ENCODE measurements at regions not wholly inside any gene's neighbourhood (a gene's known extent, or its start where the extent isn't known, plus 50 kb on each side); places are given as distances from the start of the nearest gene placed in this dataset.
A peak's percentile ranks its signal among the peaks of the same experiment; 100 is the strongest.

DNA sequence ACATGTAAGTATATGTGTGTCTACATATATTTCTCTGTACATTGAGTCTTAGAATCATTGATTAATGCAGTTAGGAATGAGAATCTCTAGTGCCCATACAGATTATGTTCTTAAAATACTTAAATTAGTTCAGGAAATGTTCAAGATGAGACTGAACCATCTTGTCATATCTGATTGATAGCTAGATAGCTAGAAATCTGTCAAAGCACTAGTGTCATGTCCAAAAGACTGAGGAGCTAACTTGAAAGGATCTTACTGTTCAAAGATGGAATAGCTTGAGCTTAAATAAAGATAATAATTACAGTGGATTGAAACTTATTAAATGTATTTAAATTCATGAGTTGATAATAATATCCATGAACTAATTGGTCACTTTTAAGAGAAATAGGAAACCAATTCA lies 191.7 kb upstream of the TCF21 start:
- H3K4me3 ChIP-seq = no peak overlapping the region
- no peaks in the 10 kb centered on the region for H3K36me3 ChIP-seq
- no peaks in the 10 kb centered on the region for H3K27me3 ChIP-seq
- no peak for DNase-seq
- H3K27ac ChIP-seq = no peak overlapping the region
- peaks cover 28% of the 10 kb centered on the region for H3K4me1 ChIP-seq
- H3K9me3 ChIP-seq (replicated peaks) = no peaks in the 10 kb centered on the region

GRCh38 chr6:133697666-133698065 lies 191.2 kb upstream of the TCF21 start:
- no peaks in the 10 kb centered on the region for H3K27me3 ChIP-seq
- no peak overlapping the region; the same call in 1 of the 2 replicates for H3K27ac ChIP-seq
- DNase-seq = peak; percentile 27 to 69
- no peaks in the 10 kb centered on the region for H3K9me3 ChIP-seq (replicated peaks)
- H3K36me3 ChIP-seq = no peaks in the 10 kb centered on the region
- H3K4me1 ChIP-seq = peaks cover 30% of the 10 kb centered on the region
- no peak overlapping the region for H3K4me3 ChIP-seq

DNA sequence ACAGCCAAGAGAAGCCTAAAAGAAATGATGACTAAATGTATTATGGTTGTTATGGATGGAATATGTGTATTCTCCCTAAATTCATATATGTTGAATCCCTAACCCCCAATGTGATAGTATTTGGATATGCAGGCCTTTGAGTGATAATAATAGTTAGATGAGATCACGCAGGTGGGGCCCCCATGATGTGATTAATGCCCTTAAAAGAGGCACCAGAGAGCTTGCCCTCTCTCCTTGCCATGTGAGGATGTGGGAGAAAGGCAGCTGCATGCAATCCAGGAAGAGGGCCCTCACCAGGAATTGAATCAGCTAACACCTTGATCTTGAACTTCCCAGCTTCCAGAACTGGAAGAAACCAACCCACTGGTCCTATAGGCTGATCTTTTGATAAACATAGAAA lies 190.6 kb upstream of the TCF21 start:
- H3K4me3 ChIP-seq = no peak overlapping the region
- H3K27me3 ChIP-seq = no peaks in the 10 kb centered on the region
- no peaks in the 10 kb centered on the region for H3K9me3 ChIP-seq (replicated peaks)
- H3K4me1 ChIP-seq = peaks cover 30% of the 10 kb centered on the region
- no peaks in the 10 kb centered on the region for H3K36me3 ChIP-seq
- H3K27ac ChIP-seq = no peak overlapping the region; the same call in 1 of the 2 replicates
- DNase-seq = peak in 1 of 2 experiments; percentile 18

DNA sequence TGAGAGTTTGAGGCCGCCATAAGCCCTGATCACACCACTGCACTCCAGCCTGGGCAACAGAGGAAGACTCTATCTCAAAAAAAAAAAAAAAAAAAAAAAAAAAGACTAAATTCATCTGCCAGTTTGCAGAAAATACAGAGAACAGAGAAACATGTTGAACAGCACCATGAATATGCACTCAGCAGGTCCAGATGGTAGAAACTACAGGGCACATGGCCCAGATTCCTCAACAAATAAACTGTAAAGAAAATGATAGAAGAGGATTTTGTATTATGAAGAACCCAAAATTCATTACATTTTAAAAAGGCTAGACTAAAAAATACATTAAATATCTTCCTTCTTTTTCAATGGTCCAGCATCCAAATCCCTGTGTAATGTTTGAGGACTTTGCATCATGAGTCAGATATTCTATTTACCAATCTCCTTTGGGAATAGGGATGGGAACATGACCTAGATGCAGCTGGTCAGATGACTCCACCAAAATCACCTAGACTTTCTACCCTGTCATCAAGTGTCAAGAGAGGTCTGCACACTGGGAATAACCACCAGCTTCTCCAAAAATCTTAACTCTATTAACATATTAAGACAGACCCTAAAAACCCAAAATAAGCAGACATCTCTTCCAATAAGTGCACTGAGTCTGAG lies 189.1 kb upstream of the TCF21 start:
- peaks cover 30% of the 10 kb centered on the region for H3K4me1 ChIP-seq
- H3K9me3 ChIP-seq (replicated peaks) = no peaks in the 10 kb centered on the region
- H3K36me3 ChIP-seq = no peaks in the 10 kb centered on the region
- no peak overlapping the region for H3K4me3 ChIP-seq
- no peaks in the 10 kb centered on the region for H3K27me3 ChIP-seq
- H3K27ac ChIP-seq = no peak overlapping the region
- DNase-seq = no peak

GRCh38 chr6:133701633-133702331 lies 187.1 kb upstream of the TCF21 start:
- peak; percentile 66 to 78 for DNase-seq
- no peaks in the 10 kb centered on the region for H3K27me3 ChIP-seq
- no peaks in the 10 kb centered on the region for H3K9me3 ChIP-seq (replicated peaks)
- H3K36me3 ChIP-seq = no peaks in the 10 kb centered on the region
- H3K4me3 ChIP-seq = no peak overlapping the region
- H3K27ac ChIP-seq = peak overlapping the region; percentile 38; the same call in 1 of the 2 replicates
- peaks cover 31% of the 10 kb centered on the region for H3K4me1 ChIP-seq

DNA sequence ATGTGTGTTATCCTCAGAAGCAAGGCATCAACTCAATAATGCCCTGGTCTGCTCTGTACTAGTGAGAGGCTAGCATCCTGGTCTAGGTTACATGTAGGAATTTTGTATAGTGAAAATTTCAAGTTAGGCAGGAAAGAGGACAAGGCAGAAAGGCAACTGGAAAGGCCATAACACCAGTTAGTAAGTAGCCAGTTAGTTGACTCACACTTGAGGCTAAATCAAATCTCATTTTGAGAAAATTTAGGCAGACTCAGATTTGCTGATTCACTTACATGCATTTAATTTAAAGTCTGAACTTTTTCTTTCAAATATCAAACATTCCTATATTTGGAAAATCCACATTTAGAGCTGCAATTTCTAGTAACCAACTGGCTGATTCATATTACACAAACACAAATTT lies 184.5 kb upstream of the TCF21 start:
- no peaks in the 10 kb centered on the region for H3K27me3 ChIP-seq
- H3K27ac ChIP-seq = no peak overlapping the region
- H3K36me3 ChIP-seq = no peaks in the 10 kb centered on the region
- DNase-seq = no peak
- no peak overlapping the region for H3K4me3 ChIP-seq
- peaks cover 24% of the 10 kb centered on the region for H3K4me1 ChIP-seq
- no peaks in the 10 kb centered on the region for H3K9me3 ChIP-seq (replicated peaks)

DNA sequence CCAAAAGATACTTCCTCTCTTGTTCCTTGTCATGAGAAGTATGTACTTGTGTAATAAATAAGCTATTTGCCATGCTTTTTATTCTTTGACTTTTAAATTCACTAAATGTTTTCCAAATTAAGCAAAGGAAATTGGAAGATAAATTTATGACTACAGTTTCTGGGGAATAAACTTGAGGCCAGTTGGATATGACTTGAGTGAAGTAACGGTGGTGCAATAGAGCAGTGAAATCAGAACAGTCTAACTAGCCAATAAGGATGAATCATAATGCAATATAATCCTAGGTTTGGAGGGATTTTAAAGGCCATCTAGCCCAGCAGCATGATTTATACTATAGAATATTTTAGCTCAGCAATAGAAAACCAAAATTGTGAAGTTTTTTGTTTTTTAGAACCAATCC lies 183.8 kb upstream of the TCF21 start:
- no peak overlapping the region for H3K27ac ChIP-seq
- DNase-seq = no peak
- no peak overlapping the region for H3K4me3 ChIP-seq
- no peaks in the 10 kb centered on the region for H3K9me3 ChIP-seq (replicated peaks)
- H3K27me3 ChIP-seq = no peaks in the 10 kb centered on the region
- peaks cover 24% of the 10 kb centered on the region for H3K4me1 ChIP-seq
- H3K36me3 ChIP-seq = no peaks in the 10 kb centered on the region

DNA sequence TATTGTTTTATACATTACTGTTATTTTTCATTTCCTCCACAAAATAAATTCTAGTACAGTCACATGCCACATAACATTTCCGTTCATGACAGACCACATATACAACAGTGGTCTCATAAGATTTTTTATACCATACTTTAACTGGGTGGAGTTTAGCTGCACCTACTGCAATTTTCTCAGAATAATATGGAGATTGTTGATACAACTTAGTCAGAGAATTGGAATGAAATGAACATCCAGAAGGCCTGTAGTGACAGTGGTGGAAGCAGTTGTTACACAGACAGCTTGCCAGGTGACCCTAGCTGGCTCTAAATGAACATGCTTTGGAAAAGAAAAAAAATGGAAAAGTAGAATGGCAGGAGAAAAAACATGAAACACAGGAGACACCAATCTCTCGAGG lies 183.2 kb upstream of the TCF21 start:
- no peak overlapping the region for H3K4me3 ChIP-seq
- H3K27ac ChIP-seq = no peak overlapping the region
- H3K36me3 ChIP-seq = no peaks in the 10 kb centered on the region
- no peaks in the 10 kb centered on the region for H3K9me3 ChIP-seq (replicated peaks)
- no peaks in the 10 kb centered on the region for H3K27me3 ChIP-seq
- peaks cover 24% of the 10 kb centered on the region for H3K4me1 ChIP-seq
- no peak for DNase-seq

DNA sequence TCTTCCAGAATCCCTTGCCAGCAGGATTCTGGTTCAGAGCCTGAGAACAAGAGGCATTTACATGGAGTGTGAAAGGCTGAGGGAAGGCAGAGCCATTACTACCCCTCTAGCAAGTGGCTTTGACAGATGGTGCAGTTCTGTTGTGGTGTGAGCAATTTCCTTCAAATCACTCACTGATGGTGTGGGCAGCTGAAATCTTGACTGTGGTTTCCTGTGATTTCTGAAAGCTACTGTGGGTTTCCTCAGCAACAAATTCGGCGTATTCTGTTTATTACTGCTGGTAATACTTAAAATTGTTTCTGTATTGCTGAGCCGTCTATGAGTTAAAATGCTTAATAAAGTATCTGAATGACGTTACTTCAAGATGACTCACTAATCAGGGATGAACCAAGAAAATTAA lies 181.5 kb upstream of the TCF21 start:
- no peak overlapping the region for H3K4me3 ChIP-seq
- peak; percentile 27 to 65 for DNase-seq
- H3K4me1 ChIP-seq = peaks cover 7% of the 10 kb centered on the region
- no peaks in the 10 kb centered on the region for H3K9me3 ChIP-seq (replicated peaks)
- H3K27me3 ChIP-seq = no peaks in the 10 kb centered on the region
- H3K36me3 ChIP-seq = no peaks in the 10 kb centered on the region
- H3K27ac ChIP-seq = no peak overlapping the region

- no peaks in the 10 kb centered on the region; the same call in 1 of the 2 replicates for H3K27me3 ChIP-seq
- H3K4me1 ChIP-seq = peaks cover 7% of the 10 kb centered on the region
- no peaks in the 10 kb centered on the region for H3K9me3 ChIP-seq (replicated peaks)
- no peaks in the 10 kb centered on the region for H3K36me3 ChIP-seq
- no peak overlapping the region for H3K4me3 ChIP-seq
- DNase-seq = no peak
- H3K27ac ChIP-seq = no peak overlapping the region
Observed at GRCh38 chr6:133710826-133711225, 178.1 kb upstream of the TCF21 start.

DNA sequence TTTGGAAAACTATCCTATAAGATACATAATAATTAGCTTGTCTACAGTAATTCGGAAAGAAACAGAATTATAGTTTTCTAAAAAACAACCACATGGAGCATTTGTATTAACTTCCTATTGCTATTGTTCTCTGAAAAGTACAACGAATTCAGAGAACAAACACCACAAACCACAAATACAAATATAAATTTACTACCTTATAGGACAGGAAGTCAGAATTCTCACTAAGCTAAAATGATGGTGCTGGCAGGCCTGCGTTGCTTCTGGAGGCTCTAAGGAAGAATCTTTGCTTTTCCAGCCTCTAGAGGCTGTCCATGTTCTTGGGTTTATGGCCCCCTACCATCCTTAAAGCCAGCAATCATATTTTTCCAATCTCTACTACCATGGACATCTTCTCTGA lies 173.6 kb upstream of the TCF21 start:
- no peak overlapping the region for H3K27ac ChIP-seq
- no peak overlapping the region for H3K4me3 ChIP-seq
- no peaks in the 10 kb centered on the region; the same call in 1 of the 2 replicates for H3K27me3 ChIP-seq
- H3K9me3 ChIP-seq (replicated peaks) = no peaks in the 10 kb centered on the region
- H3K4me1 ChIP-seq = no peaks in the 10 kb centered on the region
- no peaks in the 10 kb centered on the region for H3K36me3 ChIP-seq
- DNase-seq = no peak

- H3K27ac ChIP-seq = no peak overlapping the region
- H3K4me3 ChIP-seq = no peak overlapping the region
- H3K9me3 ChIP-seq (replicated peaks) = peaks cover 11% of the 10 kb centered on the region
- DNase-seq = no peak
- H3K36me3 ChIP-seq = no peaks in the 10 kb centered on the region
- no peaks in the 10 kb centered on the region for H3K27me3 ChIP-seq
- H3K4me1 ChIP-seq = peaks cover 10% of the 10 kb centered on the region; the same call in 1 of the 2 replicates
Observed at GRCh38 chr6:133724726-133725125, 164.2 kb upstream of the TCF21 start.

DNA sequence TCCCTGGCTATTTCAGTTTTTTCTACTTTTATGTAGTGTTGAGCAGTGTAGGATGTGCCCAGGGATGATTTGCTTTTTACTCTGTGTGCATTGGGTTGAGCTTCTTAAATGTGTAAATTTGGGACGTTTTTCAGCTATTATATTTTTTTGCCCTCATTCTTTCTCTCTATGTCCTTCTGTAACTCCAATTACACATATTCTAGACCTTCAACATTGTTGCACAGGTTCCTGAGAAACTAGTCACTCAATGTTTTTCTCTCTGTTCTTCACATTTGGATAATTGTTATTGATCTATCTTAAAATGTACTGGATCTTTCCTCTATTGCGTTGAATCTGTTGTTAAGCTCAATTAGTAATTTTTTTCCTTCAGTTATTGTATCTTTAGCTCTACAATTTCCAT lies 162.7 kb upstream of the TCF21 start:
- H3K4me3 ChIP-seq = no peak overlapping the region
- no peak overlapping the region for H3K27ac ChIP-seq
- peaks cover 11% of the 10 kb centered on the region for H3K9me3 ChIP-seq (replicated peaks)
- DNase-seq = no peak
- peaks cover 10% of the 10 kb centered on the region; the same call in 1 of the 2 replicates for H3K4me1 ChIP-seq
- no peaks in the 10 kb centered on the region for H3K36me3 ChIP-seq
- no peaks in the 10 kb centered on the region for H3K27me3 ChIP-seq

- peak in 1 of 2 experiments; percentile 7 for DNase-seq
- Histone ChIP-seq H3K36me3 (no peaks in the 10 kb centered on the region), H3K27ac (no peak overlapping the region), H3K9me3 (replicated peaks) (peaks cover 7% of the 10 kb centered on the region), H3K27me3 (no peaks in the 10 kb centered on the region), H3K4me1 (no peaks in the 10 kb centered on the region), H3K4me3 (no peak overlapping the region)
Observed at GRCh38 chr6:133730881-133731280, 158.0 kb upstream of the TCF21 start.

GRCh38 chr6:133740218-133740617 lies 148.7 kb upstream of the TCF21 start:
- Histone ChIP-seq H3K4me3 (no peak overlapping the region), H3K36me3 (no peaks in the 10 kb centered on the region), H3K27me3 (no peaks in the 10 kb centered on the region), H3K4me1 (peaks cover 19% of the 10 kb centered on the region), H3K27ac (no peak overlapping the region), H3K9me3 (replicated peaks) (no peaks in the 10 kb centered on the region)
- no peak for DNase-seq
